ENCODE measurements at regions not wholly inside any gene's neighbourhood (a gene's known extent, or its start where the extent isn't known, plus 50 kb on each side); places are given as distances from the start of the nearest gene placed in this dataset.
"Not testable (repeated sequence)": the region's sequence is repeated elsewhere in the genome, so short reads cannot be mapped to it uniquely, and the experiment has no call there.

- not testable (repeated sequence) for DNase-seq
Observed at GRCh38 chr12:90687682-90688081, 267.3 kb downstream of the CCER1 start.

- DNase-seq, result no peak
Observed at GRCh38 chr12:90683871-90684270, 271.1 kb downstream of the CCER1 start.

- DNase-seq, result no peak
Observed at GRCh38 chr12:90682398-90682797, 272.6 kb downstream of the CCER1 start.

GRCh38 chr12:90679674-90680073 lies 275.3 kb downstream of the CCER1 start:
- DNase-seq, result no peak

GRCh38 chr12:90677552-90677951 lies 277.4 kb downstream of the CCER1 start:
- DNase-seq, result no peak

GRCh38 chr12:90677055-90677454 lies 277.9 kb downstream of the CCER1 start:
- DNase-seq, result no peak

GRCh38 chr12:90675106-90675505 lies 279.9 kb downstream of the CCER1 start:
- DNase-seq, result no peak

GRCh38 chr12:90672081-90672480 lies 282.9 kb downstream of the CCER1 start:
- no peak for DNase-seq

- DNase-seq, result not testable (repeated sequence)
Observed at GRCh38 chr12:90663949-90664348, 291.0 kb downstream of the CCER1 start.

- no peak for DNase-seq
Observed at GRCh38 chr12:90659060-90659459, 295.9 kb downstream of the CCER1 start.

- no peak for DNase-seq
Observed at GRCh38 chr12:90653040-90653439, 301.9 kb downstream of the CCER1 start.

- no peak for DNase-seq
Observed at GRCh38 chr12:90652280-90652679, 302.7 kb downstream of the CCER1 start.

- no peak for DNase-seq
Observed at GRCh38 chr12:90645181-90645580, 309.8 kb downstream of the CCER1 start.

GRCh38 chr12:90631591-90632212 lies 323.3 kb downstream of the CCER1 start:
- DNase-seq, result no peak

- no peak for DNase-seq
Observed at GRCh38 chr12:90630006-90630405, 325.0 kb downstream of the CCER1 start.

- DNase-seq, result no peak
Observed at GRCh38 chr12:90628213-90628612, 326.8 kb downstream of the CCER1 start.

- DNase-seq, result no peak
Observed at GRCh38 chr12:90627180-90627896, 327.6 kb downstream of the CCER1 start.

GRCh38 chr12:90622431-90622830 lies 332.5 kb downstream of the CCER1 start:
- no peak for DNase-seq

- DNase-seq, result no peak
Observed at GRCh38 chr12:90621927-90622326, 333.0 kb downstream of the CCER1 start.

GRCh38 chr12:90619943-90620342 lies 335.0 kb downstream of the CCER1 start:
- DNase-seq, result no peak

GRCh38 chr12:90618586-90618985 lies 336.4 kb downstream of the CCER1 start:
- no peak for DNase-seq

GRCh38 chr12:90611891-90612290 lies 343.1 kb downstream of the CCER1 start:
- DNase-seq, result no peak

- no peak for DNase-seq
Observed at GRCh38 chr12:90611048-90611447, 343.9 kb downstream of the CCER1 start.

GRCh38 chr12:90593596-90594295 lies 361.2 kb downstream of the CCER1 start:
- no peak for DNase-seq

All from GOT3 (cell line).